Right lobe of liver (tissue), 6 donors: ENCODE measurements at regions not wholly inside any gene's neighbourhood (a gene's known extent, or its start where the extent isn't known, plus 50 kb on each side); places are given as distances from the start of the nearest gene placed in this dataset.
A peak's percentile ranks its signal among the peaks of the same experiment; 100 is the strongest.
"Not testable (repeated sequence)": the region's sequence is repeated elsewhere in the genome, so short reads cannot be mapped to it uniquely, and the experiment has no call there.

Experiments
- ATAC-seq, 4 donors: fragments of 200-7000 bp; cut with Tn5 transposase; one replicate each; pipeline ENCODE4 v1.9.1; 2020; ENCODE audit warnings: mild to moderate bottlenecking in 4 of 4, moderate library complexity in 4 of 4
- DNase-seq, 3 donors: peaks; one replicate each; pipeline ENCODE4 v3.0.0-alpha.2; 2020
- H3K27ac ChIP-seq, 3 donors: fragments of 200-600 bp; one replicate each; pipeline ENCODE4 v1.8.0; 2022
- H3K27me3 ChIP-seq, 2 donors: fragments of 200-600 bp; one replicate each; pipeline ENCODE4 v1.8.0; 2022
- H3K36me3 ChIP-seq, 4 donors: fragments of 200-600 bp; sonication (generic) in 1 of 4; one replicate each; pipeline versions ENCODE4 v1.5.1 to v1.8.0; 2017 to 2022; ENCODE audit warnings: control low read depth in 1 of 4
- H3K4me1 ChIP-seq, 4 donors: fragments of 200-600 bp; sonication (generic) in 1 of 4; one replicate each; pipeline versions ENCODE4 v1.5.1 to v1.8.0; 2017 to 2022; ENCODE audit warnings: control low read depth in 1 of 4
- H3K4me3 ChIP-seq, 3 donors: fragments of 200-600 bp; one replicate each; pipeline ENCODE4 v1.8.0; 2022
- H3K9me3 ChIP-seq, 4 donors: fragments of 200-600 bp; sonication (generic) in 1 of 4; one replicate each; pipeline versions ENCODE4 v1.5.1 to v1.8.0; 2017 to 2022; ENCODE audit warnings: control low read depth in 1 of 4
- POLR2A ChIP-seq: fragments of 450-650 bp; IDR thresholded peaks from one replicate; pipeline ENCODE4 v1.6.1; 2017; ENCODE audit warnings: antibody characterized with exemption, mild to moderate bottlenecking
- WGBS: methylation state at CpG from one replicate; pipeline ENCODE4 v1.1.6; 2018; ENCODE audit warnings: low coverage, low lambda C conversion rate; ENCODE audit not compliant: insufficient coverage; ENCODE audit errors: missing lambda C conversion rate; 5-methylcytosine and 5-hydroxymethylcytosine counted together
- intact Hi-C, 2 donors: fragments of 100-400 bp; cut with DNase I; formaldehyde crosslinking; loops; one replicate each; pipeline versions ENCODE4 v1.11.2 to v1.14.1; 2022
- TF ChIP-seq, protein P1 (sequence below), 4 donors: fragments of 200-600 bp in 3 of 4; fragments of 450-650 bp in 1 of 4; IDR thresholded peaks; one replicate each; pipeline versions ENCODE4 v1.5.1 to v1.8.0; 2016 to 2022; ENCODE audit warnings: antibody characterized with exemption in 4 of 4, mild to moderate bottlenecking in 2 of 4
- donor health status: DM: no; HTN: yes; CAD: no.
- donor health status: DM: no; HTN: no; CAD: no.
- donor health status: DM: no; HTN: no; CAD: no.
- donor health status: DM: no; HTN: yes; CAD: no.
- donor health status: DM: no; HTN: yes; CAD: no.

DNA sequence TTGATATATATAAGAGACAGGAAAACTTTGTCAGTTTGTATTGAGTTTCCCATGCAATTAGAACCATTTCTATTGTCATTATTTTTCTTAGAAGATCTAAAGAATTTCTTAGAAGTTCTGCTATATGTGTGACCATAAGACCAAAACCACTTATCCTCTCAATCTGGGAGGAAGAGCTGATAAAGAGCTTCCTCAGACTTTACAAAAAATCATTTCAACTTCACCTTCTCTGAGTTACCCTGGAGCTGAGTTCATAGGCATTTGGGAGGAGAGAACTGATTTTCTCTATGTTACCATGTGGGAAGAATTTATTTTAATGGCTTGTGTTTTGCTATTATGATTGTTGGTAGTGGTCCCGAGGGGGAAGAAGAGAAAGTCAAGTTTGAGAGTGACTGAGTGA lies 329.3 kb downstream of the GPD2 start:
- ATAC-seq (no peak), DNase-seq (no peak)
- Histone ChIP-seq H3K36me3 (no peaks in the 10 kb centered on the region), H3K4me3 (no peak overlapping the region), H3K27me3 (no peaks in the 10 kb centered on the region), H3K9me3 (no peaks in the 10 kb centered on the region), H3K27ac (no peak overlapping the region), H3K4me1 (no peaks in the 10 kb centered on the region)
- TF ChIP-seq, protein P1, sequence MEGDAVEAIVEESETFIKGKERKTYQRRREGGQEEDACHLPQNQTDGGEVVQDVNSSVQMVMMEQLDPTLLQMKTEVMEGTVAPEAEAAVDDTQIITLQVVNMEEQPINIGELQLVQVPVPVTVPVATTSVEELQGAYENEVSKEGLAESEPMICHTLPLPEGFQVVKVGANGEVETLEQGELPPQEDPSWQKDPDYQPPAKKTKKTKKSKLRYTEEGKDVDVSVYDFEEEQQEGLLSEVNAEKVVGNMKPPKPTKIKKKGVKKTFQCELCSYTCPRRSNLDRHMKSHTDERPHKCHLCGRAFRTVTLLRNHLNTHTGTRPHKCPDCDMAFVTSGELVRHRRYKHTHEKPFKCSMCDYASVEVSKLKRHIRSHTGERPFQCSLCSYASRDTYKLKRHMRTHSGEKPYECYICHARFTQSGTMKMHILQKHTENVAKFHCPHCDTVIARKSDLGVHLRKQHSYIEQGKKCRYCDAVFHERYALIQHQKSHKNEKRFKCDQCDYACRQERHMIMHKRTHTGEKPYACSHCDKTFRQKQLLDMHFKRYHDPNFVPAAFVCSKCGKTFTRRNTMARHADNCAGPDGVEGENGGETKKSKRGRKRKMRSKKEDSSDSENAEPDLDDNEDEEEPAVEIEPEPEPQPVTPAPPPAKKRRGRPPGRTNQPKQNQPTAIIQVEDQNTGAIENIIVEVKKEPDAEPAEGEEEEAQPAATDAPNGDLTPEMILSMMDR (IDR thresholded peaks at IDR 0.05) = no peak
- TF ChIP-seq POLR2A = no peak
- intact Hi-C loops = no loop called here
- WGBS = 50% methylated on average over 1 of the region's 1 CpG

DNA sequence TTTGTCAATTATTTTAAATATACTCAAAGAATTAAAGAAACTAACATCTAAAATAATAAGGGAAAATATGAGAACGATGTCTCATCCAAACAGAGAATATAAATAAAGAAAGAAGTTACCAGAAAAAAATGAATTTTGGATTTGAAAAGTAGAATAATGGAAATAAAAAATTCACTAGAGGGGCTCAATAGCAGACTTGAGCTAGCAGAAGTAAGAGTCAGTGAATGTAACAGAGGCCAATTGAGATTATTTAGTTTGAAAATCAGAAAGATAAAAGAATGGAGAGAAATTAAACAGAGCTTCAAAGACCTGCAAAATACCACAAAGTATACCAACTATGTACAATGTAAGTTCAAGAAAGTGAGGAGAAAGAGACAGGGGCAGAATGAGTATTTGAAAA lies 333.6 kb downstream of the GPD2 start:
- Histone ChIP-seq H3K9me3 (no peaks in the 10 kb centered on the region), H3K27me3 (no peaks in the 10 kb centered on the region), H3K27ac (no peak overlapping the region), H3K4me3 (no peak overlapping the region), H3K36me3 (no peaks in the 10 kb centered on the region), H3K4me1 (no peaks in the 10 kb centered on the region)
- intact Hi-C loops = no loop called here
- no peak for DNase-seq
- no peak for TF ChIP-seq POLR2A
- TF ChIP-seq, protein P1 (IDR thresholded peaks at IDR 0.05) = no peak
- WGBS = 48% methylated on average over 1 of the region's 1 CpG
- ATAC-seq = no peak

DNA sequence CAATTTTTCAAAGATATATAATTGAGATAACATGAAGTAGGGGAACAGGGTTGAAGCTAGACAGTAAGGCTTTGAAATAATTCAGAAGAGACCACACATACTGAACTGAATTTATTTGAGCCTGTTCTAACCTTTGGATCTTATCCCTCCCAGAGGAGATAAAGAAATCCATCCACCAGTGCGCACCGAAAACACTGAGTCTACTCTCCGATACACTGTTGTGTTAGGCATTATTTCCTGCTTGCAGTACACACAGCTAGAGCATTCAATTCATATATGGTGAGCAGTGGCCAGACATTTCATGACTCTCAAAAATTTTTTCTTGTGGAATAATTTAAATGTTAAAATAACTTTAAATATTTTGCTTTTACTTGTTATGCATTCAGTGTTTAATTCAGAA lies 342.7 kb downstream of the GPD2 start:
- Histone ChIP-seq H3K27me3 (no peaks in the 10 kb centered on the region), H3K36me3 (no peaks in the 10 kb centered on the region), H3K4me3 (no peak overlapping the region), H3K27ac (peak overlapping the region in 1 of 3 donors; percentile 75), H3K9me3 (no peaks in the 10 kb centered on the region), H3K4me1 (peaks cover 0 to 11% (median 2%) of the 10 kb centered on the region in 4 donors)
- ATAC-seq = peak; percentile 64 to 76 (median 68)
- no peak for DNase-seq
- 51% methylated on average over 3 of the region's 3 CpGs for WGBS
- intact Hi-C loops = no loop called here
- no peak for TF ChIP-seq POLR2A
- TF ChIP-seq, protein P1 (IDR thresholded peaks at IDR 0.05) = no peak

DNA sequence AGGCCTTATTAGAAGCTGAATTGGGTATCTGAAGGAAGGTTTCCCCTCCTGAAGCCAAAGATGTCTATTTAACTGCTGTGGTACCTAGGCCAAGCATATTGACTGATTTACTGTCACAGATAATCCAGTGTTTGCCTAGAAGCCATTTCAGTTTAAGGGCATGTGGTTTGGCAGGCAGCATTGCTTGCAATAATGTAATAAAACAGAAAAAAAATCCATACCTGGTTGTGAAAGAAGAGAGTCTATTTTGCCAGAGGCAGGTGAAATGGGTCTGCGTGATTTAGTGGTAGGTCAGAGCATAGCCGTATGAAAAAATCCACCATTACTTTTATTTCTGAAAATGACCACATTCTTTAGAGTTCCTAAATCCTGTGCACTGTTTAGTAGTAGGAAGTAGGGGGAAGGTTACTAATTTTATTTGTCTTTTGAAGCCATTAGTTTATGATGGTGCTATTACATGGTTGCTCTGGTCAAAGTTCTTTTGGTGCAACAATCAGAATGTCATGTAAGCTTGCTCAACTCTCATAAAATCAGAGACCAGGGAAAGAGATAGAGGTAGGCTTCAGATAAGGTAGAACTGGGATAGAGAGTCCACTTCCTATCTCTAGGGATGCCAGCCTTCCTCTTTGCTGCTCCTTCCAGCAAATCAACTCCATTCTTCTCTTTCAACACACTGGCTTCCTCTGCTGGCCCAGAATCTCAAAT lies 343.4 kb downstream of the GPD2 start:
- Histone ChIP-seq H3K36me3 (no peaks in the 10 kb centered on the region), H3K27me3 (no peaks in the 10 kb centered on the region), H3K9me3 (no peaks in the 10 kb centered on the region), H3K4me3 (peak overlapping the region in 1 of 3 donors; percentile 28), H3K27ac (peak overlapping the region in 2 of 3 donors; percentile 56 to 75), H3K4me1 (peaks cover 0 to 11% (median 2%) of the 10 kb centered on the region in 4 donors)
- intact Hi-C loops = no loop called here
- TF ChIP-seq, protein P1 (IDR thresholded peaks at IDR 0.05) = peak in 2 of 4 donors; percentile 14 to 16
- TF ChIP-seq POLR2A = no peak
- ATAC-seq (peak; percentile 90 to 94 (median 94)), DNase-seq (peak in 1 of 3 donors; percentile 70)
- WGBS = 41% methylated on average over 2 of the region's 2 CpGs

DNA sequence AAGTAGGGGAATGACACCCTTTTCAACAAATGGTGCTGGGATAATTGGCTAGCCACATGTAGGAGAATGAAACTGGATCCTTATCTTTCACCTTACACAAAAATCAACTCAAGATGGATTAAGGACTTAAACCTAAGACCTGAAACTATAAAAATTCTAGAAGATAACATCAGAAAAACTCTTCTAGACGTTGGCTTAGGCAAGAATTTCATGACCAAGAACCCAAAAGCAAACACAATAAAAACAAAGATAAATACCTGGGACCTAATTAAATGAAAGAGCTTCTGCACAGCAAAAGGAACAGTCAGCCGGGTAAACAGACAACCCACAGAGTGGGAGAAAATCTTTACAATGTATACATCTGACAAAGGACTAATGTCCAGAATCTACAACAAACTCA lies 345.5 kb downstream of the GPD2 start:
- H3K4me3 ChIP-seq, intact Hi-C loops: not testable (repeated sequence)
- 50% methylated on average over 2 of the region's 2 CpGs for WGBS

More for the DNA sequence above, 345.5 kb downstream of the GPD2 start:
- not testable (repeated sequence) for DNase-seq, H3K27me3 ChIP-seq, H3K9me3 ChIP-seq, ATAC-seq, H3K36me3 ChIP-seq, H3K27ac ChIP-seq
- peaks cover 0 to 11% (median 2%) of the 10 kb centered on the region in 4 donors for H3K4me1 ChIP-seq
